NCI-H524 (cell line): ENCODE measurements at regions not wholly inside any gene's neighbourhood (a gene's known extent, or its start where the extent isn't known, plus 50 kb on each side); places are given as distances from the start of the nearest gene placed in this dataset.

Source experiments
- DNase-seq, 2 experiments: peaks; one replicate each; lab custom pipeline; 2025; lab: John Stamatoyannopoulos, UW

DNA sequence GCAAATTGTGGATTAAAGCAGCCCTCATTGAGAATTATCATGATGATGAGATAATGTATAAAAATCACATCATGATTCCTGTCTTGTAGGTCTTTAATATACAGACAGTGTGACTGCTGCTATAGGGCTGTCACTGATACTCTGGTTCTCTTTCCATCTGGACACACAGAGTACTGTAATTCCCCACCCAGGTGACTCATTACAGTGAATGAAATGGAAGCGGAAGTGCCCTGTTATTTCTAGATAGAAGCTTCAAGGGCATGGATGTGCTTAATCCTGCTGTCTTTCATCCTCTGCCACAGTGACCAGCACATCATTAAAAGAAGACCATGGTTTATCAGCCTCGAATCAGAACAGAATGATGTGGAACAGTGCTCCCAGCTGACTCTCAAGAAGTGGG lies 1234.0 kb downstream of the SORCS3 start:
- DNase-seq = no peak

DNA sequence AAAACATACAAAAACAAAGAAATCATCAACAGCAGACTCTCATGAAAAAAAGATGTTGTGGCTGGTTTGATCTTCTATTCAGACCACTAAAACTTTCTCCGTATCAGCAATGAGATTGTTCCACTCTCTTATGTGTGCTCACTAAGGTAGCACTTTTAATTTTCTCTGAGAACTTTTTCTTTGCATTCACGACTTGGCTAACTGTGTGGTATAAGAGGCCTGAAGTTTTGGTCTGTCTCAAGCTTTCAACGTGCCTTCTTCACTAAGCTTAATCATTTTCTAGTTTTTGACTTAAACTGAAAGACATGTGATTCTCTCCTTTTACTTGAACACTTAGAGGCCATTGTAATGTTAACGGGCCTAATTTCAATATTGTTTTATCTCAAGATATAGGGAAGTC lies 1231.6 kb downstream of the SORCS3 start:
- DNase-seq = no peak

DNA sequence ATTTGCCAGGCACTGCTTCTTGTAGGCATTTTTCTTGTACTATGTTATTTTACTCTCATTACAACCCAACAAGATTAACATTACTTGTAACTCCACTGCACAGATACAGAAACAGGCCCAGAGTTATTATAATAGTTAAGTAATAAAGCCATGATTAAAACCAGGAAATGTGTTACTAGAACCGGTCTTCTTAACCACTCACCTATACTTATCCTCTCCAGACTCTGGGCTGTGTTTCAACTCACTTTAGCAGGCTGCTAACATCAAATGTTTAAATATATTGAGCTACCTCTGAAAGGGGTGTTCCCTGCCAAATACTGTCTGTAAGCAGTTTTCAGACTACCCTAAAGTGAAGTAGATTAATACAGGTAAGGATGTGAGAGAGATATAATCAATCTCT lies 1227.8 kb downstream of the SORCS3 start:
- DNase-seq = no peak

DNA sequence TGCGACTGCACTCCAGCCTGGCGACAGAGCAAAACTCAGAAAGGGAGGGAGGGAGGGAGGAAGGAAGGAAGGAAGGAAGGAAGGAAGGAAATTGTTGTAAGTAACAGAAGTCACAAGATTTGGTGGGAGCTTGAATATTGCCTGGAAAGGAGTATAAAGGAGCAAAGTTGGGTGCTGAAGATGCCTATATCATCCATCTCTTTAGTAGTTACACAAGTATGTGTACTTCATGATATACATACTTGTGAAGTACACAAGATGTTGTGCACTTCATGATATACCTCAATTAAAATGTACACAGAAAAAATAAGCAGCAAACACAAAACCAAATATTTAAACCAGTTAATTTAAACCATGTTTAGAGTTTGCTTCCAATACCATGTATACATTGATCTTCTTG lies 1223.8 kb downstream of the SORCS3 start:
- DNase-seq = no peak

DNA sequence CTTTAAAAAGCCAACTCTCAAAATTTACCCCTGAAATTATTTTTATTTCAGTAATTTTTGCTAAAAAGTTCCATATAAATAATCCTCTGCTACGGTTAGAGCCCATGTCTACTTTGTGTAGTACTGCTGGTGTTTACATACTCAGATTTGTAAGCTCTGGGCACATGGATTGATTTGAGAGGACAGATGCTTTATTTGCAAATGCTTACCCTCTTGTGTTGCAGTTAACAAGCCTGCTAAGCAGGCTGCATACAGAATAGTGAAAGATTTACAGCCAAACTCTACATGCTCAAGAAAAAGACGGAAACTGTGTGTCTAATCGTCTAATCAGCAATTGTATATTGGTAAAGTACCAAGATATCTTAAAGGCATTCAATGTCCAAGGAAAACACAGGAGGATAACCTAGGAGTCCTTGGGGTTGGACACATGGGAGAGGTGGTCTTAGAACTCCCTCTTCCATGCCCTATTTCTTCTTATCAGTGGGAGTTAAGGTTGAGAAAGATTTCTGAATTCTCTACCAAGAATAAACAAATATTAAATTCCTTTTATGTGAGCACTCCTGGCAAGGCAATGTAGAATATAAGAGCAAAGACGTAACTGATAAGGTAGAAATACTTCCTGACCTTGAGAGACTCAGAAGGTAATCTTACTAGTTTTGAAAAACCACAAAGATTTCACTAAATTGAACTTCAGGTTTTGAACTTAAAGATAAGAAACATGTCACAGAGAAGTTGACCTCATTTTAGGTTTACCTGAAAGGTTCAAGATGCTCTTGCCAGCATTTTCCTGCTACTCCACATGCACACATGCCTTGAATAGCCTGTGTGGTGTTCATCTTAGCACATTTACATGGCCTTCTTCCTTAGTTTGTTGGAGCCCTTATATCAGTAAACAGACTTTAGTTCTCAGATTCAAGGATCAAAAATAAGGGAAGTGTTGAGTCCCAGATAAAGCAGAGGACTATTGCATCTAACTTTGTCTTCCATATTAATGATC lies 1216.5 kb downstream of the SORCS3 start:
- DNase-seq = no peak

DNA sequence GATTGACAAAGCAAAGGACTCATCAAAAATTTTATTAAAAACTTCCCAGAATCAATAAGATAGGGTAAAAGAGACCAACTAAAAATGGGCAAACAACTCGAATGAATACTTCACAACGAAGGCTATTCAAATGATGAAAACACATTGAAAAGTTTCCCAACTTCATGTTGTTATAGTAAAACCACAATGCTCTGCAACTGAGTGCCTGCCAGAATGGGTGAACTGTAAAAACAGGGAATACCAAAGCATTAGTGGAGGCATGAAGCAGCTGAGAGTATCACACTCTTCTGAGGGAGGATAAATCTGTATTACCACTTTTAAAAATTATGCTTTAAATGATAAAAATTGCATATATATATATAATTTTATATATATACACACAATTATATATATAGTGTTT lies 1214.7 kb downstream of the SORCS3 start:
- no peak for DNase-seq

DNA sequence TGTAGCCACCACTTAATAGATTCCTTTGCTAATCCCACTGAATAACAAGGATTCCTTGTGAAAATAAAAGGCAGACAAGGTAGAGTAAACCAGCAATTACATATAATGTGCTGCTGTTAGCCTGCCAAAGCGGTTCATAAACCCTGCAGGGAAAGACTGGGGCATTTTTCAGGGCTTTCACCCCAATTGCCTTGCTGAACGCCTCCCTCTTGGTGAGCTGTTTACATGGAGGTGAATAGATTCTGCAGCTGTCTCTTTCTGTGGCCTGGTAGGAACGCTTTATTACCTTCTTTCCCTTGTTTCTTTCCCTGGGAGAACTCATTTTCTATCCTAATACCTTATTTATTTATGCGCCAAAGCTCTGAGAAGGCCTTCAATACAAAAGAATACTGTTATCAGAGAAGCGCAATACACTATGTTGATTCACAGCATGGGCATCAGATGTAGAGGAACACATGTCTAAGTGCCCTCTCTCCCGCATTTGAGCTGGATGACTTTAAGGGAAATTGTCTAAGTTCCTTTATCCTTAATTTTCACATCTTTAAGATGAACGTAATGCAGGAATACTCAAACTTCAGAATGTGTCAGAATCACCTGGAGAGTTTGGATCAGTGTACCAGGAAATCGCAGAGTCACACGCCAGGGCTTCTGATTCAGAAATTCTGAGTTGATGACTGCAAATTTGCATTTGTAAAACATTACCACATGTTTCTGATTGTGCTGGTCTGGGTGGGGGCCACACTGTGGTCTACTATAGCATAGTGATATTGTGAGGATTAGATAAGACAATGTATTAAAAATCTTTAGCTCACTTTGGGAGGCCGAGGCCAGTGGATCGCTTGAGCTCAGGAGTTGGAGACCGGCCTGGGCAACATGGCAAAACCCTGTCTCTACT lies 1203.8 kb downstream of the SORCS3 start:
- no peak for DNase-seq

DNA sequence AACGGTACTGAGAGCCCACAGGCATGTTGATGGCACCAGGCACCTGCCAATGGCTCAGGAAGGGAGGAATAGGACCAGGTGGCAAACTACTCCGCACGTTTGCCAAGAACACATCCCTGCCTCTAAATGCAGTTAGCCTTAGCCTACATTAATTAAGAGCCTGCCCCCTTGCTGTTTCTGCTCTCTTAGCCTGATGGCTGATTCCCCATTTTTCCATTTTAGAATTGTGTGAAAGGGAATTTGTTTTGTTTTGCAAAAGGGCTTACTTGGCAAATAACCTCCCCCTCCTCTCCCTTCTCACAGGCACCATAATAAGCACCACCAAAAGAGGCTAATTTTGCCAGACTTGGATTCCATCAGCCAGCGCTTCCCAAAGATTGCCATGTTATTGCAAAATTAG lies 1203.2 kb downstream of the SORCS3 start:
- no peak for DNase-seq

DNA sequence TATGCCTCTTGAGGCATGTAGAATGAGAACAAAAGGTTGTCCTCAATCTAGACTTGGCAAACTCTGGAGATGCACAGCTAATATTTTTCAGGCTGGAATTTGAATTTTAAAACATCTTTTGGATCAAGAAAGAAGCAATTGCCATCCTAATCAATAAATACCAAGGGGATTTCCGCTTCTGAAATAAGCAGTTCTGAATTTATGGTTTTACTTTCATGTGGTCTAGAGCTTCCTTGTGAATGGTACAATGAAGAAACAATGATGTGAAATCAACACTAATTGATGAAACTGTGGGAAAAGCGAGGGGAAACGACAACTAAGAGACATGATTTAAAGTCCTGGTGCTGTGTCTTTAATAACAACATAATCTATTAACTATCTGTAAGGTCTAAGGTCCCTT lies 1202.7 kb downstream of the SORCS3 start:
- DNase-seq = no peak

DNA sequence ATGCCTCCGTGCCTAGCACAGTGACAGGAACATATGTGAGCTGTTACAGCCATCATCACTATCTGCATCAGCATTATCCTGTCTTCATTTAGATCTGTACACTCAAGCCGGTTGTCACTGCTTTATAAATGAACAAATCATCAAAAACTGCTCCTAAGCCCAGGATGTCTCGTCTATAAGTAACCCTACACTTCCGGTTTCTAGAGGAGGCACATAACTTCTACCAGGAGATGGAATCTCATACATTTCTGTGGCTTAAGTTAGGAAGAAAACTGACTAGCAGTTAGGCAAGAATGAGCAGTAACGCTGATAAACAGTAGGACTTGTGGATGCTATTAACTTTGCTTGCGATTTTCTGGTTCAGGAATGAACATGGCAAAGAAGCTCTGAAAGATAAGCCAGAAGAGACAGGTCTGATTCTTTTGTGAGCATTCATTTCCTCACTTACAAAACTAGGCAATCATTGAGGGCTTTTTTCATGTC lies 1199.2 kb downstream of the SORCS3 start:
- DNase-seq = no peak

DNA sequence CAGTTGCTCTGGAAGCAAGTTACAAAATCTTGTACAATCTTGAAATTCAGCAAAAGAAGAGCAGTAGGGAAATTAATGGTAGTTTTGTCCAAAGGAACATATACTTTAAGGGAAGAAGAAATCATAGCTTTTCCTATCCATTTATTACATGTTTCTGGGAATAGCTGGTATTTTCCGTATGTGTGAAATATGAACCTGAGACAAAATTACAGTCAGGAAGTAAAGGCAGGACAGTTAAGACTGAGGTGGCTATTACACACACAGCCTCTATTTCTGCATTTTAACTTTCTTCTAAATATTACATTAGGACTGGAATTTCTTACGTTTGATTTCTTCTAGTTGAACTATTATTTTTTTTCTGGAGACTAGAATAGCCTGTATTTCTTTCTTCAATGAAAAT lies 1197.3 kb downstream of the SORCS3 start:
- no peak for DNase-seq

DNA sequence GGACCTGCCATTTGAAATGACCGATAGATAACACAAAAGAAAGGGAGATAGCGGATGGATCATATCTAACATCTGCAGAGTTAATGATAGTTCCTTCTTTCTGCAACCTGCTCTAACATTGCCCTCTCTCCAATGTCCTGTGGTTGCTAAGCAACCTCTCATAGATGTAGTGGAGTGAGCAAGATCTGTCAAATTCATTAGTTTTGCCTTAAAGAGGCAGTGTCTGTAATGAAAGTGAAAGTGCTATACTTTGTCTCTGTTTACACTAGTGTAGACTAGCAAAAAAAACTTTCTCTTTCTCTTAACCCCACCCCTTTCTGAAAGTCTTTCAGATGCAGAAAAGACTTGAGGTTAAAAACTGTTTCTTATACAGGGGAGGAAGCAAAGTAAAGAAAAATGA lies 1196.9 kb downstream of the SORCS3 start:
- no peak for DNase-seq

DNA sequence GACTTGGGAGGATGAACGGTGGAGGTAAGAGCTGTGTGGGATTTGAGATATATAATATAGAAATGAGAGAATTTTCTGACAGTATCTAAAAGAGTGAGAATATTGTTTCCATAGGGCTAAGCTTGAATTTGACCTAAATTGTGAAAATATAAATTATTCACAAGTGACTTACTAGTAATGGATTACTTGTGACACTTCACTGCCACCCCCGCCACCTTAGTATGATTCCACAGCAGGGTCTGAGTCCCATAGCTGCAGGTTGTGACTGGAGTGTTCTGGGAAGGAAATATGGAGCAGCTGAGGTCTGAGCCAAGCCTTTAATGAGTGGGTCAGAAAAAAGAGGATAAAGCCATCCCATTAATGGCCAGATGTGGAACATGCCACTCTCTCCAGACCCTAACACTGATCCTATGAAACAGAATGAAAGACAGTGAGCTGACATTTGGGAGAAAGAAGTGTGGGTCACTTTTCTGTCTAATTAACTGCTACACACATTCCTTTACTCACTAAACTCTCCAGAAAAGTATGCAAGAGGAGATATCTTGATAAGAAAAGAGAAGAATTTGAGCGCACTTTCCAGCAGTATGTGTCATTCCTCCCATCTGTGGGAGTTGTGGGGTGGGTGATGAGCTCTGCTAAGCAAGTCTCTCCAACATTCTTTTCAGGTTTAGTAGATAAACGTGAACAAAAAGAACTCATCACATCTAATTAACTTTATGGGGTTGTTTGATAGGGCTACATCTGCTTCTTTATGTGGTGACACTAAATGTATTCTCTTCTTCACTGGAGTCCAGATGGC lies 1193.4 kb downstream of the SORCS3 start:
- DNase-seq = no peak

DNA sequence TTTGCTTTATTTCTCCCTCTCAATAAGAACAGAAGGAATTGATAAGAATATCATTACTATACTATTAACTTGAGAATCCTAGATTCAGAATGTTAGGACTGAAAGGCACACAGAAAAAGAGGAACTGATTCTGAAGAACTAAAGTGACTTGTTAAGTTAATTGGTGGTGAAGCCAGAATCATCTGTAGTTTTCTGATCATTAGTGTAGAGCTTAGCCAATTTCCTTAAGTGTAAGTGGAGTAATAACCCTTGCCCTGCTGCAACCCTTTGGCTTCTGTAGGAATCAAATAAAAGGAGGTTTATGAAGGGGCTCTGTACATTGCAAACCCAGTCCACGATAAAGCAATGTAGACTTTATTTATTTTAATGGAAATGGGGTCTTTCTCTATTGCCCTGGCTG lies 1186.0 kb downstream of the SORCS3 start:
- no peak for DNase-seq

DNA sequence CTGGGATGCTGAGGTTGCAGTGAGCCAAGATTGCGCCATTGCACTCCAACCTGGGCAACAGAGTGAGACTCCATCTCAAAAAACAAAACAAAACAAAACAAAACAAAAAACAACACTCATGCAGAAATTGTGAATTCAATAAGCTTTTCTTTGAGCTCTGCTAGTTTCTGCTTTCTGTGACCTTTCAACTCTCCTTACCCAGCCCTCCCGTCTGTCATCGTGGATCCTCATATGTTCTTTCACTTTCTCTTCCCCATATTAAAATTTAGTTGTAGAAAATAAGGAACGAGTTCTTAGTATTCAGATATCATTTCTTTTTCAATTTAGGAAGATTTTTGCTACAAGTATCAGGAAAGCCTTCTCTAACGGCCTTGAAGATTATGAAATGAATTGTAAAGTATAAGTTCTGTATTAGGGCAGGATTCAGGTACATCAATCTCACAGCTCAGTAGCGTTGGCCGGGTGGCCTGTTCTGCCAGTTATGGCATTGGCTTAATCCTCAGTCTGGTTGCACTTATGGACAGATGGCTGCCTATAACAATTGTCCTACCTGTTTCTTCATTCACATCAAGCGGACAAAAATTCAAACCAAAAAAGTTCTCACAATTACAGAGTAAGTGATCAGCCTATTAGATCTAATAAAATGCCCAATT lies 1167.0 kb downstream of the SORCS3 start:
- no peak for DNase-seq

DNA sequence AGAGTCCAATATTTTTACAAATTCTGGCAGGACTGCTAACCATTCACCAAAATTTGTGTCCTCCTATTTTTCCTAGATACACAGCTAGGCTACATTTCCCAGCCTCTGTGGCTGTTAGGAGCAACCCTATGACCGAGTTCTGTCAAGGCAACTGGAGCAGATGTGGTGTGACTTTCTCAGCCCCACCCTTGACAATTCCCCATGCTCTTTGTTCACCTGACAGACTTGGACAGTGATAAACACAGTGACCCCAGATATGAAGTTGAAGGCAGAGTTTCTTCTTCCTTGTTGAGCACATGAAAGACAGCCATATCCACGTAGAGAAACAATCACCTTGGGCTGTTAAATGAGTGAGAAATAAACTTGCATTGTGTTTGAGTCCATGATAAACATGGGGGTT lies 1162.1 kb downstream of the SORCS3 start:
- DNase-seq = no peak

DNA sequence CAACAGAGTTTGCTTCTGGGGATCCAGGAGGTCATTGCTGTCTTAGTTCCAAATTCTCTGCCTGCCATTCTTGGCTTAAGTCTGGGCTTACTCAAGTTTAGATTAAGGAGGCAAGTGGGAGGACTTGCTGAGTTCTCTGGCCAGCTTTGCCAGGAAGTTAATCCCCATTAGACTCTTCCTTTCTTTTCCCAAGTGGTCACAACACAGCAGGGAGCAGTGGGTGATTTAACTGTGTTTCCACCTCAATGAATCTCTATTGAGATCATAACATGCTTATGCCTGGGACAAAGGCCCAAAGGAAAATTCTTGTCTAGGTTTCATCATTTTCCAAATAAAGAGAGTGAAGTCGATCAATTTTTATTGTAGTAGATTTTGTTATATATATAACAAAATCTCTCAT lies 1159.6 kb downstream of the SORCS3 start:
- no peak for DNase-seq

DNA sequence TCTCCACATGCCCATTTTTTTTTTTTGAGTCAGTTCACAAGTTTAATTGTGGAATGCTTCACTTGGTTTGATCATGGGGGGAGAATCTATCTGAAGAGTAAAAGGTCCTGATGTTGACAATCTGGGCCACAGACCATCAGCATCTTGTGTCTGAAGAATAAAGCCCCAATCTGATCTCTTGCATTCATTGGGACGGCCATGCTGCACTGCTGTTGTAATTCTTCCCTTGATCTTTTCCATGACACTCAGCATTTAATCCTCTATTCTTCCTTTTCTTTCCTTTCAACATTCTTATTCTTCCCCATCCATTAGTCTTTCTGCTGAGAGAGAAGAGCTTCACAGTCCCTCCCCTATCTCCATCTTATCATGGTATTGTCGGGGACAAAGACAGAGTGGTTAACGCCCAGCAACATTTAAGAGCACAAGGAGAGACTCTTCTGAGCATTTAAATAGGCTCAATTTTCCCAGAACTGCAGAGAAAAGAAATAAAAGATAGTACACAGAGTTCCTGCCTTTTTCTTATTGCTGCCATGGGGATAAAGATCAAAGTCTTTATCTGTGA lies 1157.3 kb downstream of the SORCS3 start:
- DNase-seq = no peak

DNA sequence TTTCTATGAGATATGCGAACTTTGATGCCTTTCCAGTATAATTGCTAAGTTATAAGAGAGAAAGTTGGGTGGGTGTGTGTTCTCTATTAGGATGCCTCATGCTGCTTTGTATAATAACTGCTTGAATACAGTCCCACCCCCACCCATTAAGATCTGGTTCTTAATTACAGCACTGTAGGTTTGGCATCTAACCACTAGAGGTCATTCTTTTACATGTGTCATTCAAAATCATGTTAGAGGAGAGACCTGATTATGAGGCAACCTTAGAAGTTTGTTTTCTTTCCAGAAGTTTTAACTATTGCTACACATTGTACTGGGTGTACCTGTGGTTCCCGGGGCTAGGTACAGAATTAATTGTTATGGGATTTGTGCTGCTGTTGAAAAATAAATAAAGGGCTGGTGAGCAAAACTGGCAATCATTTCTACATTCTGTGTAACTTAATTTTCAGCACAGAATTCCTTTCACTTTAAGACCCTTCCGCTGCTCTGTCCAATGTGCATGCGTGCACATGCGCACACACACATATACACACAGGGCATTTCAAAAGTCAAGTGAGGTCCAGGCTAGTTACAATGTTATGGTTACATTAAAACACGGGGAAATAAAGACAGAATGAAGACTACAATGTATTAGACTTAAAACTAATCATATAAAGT lies 1156.3 kb downstream of the SORCS3 start:
- peak in 1 of 2 experiments; percentile 0 for DNase-seq

DNA sequence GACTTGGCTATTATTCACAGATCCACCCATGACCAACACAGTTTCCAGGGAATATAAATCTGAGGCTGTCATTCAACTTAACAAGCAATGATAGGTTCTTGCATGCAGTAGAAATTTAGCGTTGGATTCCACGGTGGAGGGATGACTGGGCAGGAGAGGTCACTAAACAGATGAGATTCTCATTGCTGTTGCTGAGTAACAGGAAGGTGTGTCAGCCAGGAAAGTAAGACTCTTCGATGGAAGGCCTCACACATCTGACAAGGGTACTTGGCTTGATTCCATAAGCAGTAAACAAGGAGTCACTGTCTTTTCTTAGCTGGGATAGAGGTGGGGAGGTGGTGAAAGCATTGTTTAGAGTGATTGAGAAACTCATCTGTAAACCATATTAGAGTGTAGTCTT lies 1152.0 kb downstream of the SORCS3 start:
- no peak for DNase-seq

DNA sequence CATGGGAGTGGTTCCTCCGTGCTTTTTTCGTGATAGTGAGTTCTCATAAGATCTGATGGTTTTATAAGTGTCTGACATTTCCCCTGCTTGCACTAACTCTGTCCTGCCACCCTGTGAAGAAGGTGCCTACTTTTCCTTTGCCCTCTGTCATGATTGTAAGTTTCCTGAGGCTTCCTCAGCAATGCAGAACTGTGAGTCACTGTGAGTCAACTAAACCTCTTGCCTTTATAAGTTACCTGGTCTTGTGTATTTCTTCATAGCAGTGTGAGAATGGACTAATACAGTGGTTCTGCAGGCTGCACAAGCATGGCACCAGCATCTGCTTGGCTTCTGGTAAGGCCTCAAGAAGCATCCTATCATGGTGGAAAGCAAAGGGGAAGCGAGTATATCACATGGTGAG lies 1144.6 kb downstream of the SORCS3 start:
- no peak for DNase-seq
